ENCODE measurements at regions not wholly inside any gene's neighbourhood (a gene's known extent, or its start where the extent isn't known, plus 50 kb on each side); places are given as distances from the start of the nearest gene placed in this dataset.

DNA sequence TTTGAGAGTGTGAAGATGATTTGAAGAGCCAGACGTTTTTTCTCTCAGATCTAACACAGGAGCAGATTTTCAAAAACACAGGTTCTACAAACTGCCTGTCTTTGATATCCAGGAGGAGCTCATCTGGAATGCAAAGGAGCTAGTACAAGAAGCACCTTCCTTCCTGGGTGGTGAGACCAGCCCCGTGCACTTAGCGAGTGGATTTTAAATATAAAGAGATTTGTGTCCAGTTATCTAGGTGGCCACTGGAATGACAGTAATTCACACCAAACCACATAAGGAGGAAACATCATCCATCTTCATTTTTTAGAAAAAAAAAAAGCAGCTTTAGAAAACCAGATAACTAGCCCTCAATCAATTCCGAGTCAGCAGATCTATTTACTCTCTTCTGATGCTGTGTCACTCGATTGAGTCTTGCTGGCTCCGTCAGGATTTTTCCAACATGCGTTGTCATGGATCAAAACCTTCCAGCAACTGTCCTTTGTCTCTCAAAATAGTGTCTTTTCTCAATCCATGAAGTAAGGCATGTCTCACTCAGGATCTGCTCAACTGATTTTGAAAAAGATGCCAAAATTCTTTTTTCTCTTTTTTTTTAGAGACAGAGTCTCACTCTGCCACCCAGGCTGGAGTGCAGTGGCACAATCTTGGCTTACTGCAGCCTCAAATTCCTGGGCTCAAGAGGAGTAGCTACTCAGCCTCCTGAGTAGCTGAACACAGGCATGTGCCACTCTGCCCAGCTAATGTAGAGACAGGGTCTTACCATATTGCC, 451.2 kb upstream of the PSMD7 start:
- TF ChIP-seq, protein P1, sequence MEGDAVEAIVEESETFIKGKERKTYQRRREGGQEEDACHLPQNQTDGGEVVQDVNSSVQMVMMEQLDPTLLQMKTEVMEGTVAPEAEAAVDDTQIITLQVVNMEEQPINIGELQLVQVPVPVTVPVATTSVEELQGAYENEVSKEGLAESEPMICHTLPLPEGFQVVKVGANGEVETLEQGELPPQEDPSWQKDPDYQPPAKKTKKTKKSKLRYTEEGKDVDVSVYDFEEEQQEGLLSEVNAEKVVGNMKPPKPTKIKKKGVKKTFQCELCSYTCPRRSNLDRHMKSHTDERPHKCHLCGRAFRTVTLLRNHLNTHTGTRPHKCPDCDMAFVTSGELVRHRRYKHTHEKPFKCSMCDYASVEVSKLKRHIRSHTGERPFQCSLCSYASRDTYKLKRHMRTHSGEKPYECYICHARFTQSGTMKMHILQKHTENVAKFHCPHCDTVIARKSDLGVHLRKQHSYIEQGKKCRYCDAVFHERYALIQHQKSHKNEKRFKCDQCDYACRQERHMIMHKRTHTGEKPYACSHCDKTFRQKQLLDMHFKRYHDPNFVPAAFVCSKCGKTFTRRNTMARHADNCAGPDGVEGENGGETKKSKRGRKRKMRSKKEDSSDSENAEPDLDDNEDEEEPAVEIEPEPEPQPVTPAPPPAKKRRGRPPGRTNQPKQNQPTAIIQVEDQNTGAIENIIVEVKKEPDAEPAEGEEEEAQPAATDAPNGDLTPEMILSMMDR (IDR thresholded peaks at IDR 0.05) = no peak
- TF ChIP-seq POLR2A (IDR thresholded peaks at IDR 0.05; ENCODE audit: low read depth) (no peak), POLR2AphosphoS5 (IDR thresholded peaks at IDR 0.05) (no peak), EP300 (IDR thresholded peaks at IDR 0.05) (no peak)
